ENCODE measurements at regions not wholly inside any gene's neighbourhood (a gene's known extent, or its start where the extent isn't known, plus 50 kb on each side); places are given as distances from the start of the nearest gene placed in this dataset.
"Not testable (repeated sequence)": the region's sequence is repeated elsewhere in the genome, so short reads cannot be mapped to it uniquely, and the experiment has no call there.

DNA sequence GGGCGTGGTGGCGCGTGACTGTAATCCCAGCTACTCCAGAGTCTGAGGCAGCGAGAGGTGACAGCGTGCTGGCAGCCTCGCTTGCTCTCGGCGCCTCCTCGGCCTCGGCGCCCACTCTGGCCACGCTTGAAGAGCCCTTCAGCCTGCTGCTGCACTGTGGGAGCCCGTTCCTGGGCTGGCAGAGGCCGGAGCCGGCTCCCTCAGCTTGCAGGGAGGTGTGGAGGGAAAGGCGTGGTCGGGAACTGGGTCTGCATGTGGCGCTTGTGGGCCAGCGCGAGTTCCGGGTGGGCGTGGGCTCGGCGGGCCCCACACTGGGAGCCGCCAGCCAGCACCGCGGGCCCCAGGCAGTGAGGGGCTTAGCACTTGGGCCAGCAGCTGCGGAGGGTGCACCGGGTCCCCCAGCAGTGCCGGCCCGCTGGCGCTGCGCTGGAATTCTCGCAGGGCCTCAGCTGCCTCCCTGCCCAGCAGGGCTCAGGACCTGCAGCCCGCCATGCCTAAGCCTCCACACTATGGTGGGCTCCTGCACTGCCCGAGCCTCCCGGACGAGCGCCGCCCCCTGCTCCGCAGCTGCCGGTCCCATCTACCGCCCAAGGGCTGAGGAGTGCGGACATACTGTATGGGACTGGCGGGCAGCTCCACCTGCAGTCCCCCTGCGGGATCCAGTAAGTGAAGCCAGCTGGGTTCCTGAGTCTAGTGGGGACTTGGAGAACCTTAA, 1093.3 kb upstream of the CDH8 start:
- no peak for DNase-seq (ENCODE audit: extremely low read depth in 1 of 2, low read depth in 1 of 2)

DNA sequence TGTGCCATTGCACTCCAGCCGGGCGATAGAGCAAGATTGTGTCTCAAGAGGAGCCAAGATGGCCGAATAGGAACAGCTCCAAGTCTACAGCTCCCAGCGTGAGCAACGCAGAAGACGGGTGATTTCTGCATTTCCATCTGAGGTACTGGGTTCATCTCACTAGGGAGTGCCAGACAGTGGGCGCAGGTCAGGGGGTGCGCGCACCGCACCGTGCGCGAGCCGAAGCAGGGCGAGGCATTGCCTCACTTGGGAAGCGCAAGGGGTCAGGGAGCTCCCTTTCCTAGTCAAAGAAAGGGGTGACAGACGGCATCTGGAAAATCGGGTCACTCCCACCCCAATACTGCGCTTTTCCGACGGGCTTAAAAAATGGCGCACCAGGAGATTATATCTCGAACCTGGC, 1083.7 kb upstream of the CDH8 start:
- not testable (repeated sequence) for DNase-seq (ENCODE audit: extremely low read depth in 1 of 2, low read depth in 1 of 2)

DNA sequence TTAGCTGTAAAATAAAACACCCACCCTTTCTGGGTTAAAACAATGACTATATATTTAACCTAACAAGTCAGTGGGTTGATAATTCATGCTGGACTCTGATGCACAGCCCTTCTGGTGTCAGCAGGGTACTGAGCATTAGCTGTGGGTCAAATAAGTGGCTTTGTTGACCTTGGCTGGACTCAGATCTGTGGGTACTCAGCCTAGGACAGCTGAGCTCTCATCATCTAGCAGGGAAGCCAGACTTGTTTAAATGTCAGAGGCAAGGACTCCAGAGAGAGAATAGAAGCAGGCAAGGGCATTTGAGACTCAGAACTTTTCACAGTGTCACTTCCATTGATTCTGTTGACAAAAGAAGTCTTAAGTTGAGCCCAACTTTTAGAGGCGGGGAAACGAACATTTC, 1063.8 kb upstream of the CDH8 start:
- DNase-seq (ENCODE audit: extremely low read depth in 1 of 2, low read depth in 1 of 2) = no peak

DNA sequence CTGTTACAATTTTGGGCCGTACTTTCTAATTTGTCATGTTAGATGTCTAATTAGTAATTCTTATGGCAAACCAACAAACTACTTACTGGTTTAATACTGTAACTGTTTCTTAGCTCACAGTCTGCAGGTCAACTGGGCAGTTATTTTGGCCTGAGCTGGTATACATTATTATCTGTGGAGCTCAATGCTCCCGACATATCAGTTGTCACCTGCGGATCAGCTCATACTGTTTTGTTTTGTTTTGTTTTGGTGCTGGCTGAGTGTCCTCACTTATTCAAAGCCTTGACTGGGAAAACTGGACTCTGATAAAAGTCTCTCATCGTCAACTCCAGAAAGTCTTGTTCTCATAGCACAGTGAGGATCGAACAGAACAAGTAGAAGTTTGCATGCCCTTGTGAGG, 1060.6 kb upstream of the CDH8 start:
- no peak for DNase-seq (ENCODE audit: extremely low read depth in 1 of 2, low read depth in 1 of 2)

DNA sequence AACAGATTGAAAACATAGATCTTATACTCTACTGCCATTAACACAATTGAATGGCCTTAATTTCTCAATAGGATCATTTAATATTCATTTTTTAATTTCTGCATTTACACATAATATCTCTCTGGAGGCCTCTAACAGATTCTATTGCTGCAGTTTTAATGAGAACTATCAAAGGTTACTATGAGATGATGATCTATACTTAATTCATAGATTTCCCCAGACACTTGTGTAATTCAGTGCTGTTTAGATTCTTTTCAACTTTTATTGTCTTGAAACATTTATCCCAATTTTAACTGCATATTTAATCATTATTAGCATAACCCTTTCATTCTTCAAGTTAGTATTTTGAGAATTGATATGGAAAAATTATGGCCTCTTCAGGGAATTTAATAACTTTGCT, 1056.5 kb upstream of the CDH8 start:
- no peak for DNase-seq (ENCODE audit: extremely low read depth in 1 of 2, low read depth in 1 of 2)

DNA sequence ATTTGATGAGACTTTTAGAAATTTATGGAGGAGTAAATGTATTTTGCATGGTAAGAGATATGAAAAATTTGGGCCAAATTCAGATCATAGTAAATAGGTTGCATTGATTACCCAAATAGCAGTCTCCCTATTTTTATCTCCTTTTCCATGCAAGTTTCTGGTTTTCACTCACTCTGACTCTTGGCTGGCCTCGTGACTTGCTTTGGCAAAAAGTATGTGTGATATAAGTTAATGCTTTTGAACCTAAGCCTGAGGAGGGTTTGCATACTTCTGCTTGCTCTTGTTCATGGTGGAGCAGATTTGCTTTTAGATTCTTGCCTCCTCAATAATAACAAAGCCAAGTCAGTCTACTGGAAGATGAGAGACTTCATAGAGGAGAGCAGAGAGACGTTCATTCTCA, 1045.9 kb upstream of the CDH8 start:
- no peak for DNase-seq (ENCODE audit: extremely low read depth in 1 of 2, low read depth in 1 of 2)

DNA sequence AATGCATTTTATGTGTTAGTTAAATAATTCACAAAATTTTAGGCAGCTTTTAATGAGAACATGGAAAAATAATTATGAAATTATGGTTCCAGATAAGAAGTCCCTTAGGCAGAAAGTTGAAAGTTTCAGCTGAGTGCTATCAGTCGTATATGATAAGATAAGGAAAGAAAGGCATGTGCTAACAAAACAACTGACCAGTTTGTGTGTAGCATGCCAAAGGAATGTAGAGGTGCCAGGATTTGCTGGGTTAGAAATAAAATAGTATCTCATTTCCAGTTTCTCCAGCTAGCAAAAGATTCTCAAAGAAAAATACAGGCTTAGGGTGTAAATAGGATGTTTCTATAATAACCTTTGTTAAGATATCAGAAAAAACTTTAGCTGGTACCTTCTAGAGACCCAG, 1044.5 kb upstream of the CDH8 start:
- no peak for DNase-seq (ENCODE audit: extremely low read depth in 1 of 2, low read depth in 1 of 2)

DNA sequence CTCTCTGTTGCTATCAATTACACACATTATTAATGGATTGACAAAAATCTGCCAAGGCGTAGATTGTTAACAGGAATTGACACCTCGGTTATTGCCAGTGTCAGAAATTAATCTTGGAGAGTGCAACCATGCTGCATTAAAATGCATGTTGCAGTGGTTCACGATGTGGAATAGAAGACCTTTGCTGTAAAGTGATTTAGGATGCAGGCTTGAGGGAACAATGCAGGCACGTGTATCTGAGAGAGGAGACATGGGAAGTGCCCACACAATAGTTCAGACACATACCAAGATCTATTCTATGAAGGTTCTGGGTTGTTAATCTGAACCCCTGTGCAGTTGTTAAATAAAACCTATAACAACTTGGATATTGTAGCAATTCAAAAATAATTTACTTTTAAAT, 1032.8 kb upstream of the CDH8 start:
- DNase-seq (ENCODE audit: extremely low read depth in 1 of 2, low read depth in 1 of 2) = no peak

DNA sequence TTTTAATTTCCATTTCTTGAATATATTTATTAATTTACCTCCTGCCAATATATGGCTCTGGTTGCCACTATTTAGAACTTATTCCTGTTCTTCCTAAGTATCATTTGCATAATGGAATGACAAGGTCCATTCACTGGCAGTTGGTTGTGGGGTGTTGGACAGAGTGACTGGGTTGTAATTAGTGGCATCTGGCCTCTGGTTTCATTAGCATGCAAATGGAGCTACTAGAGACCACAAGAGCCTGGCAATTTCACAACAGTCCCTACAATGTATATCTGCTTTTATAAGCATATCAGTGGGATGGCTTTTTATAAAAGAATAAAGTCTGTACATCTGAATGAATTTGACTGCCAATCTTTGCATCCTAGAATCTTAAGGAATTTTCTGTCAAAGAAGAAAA, 1030.9 kb upstream of the CDH8 start:
- no peak for DNase-seq (ENCODE audit: extremely low read depth in 1 of 2, low read depth in 1 of 2)

DNA sequence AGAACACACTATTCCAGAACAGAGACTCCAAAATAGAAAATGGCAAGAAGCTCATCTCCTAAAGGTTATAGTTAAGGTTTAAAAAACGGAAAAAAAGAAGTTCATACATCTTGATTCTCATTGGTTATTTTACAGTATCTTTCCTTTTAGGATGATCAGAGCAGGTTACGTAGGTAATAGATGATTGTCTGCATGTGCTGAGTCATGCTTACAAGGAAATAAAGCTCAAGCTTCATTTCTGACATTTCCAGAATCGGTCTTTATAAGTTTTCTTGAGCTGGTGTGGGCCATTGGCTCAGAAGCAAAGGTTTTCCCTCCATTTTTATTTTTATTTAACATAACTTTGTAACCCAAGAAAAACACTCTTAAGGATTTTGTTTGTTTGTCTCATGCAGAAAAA, 1030.3 kb upstream of the CDH8 start:
- DNase-seq (ENCODE audit: extremely low read depth in 1 of 2, low read depth in 1 of 2) = no peak

DNA sequence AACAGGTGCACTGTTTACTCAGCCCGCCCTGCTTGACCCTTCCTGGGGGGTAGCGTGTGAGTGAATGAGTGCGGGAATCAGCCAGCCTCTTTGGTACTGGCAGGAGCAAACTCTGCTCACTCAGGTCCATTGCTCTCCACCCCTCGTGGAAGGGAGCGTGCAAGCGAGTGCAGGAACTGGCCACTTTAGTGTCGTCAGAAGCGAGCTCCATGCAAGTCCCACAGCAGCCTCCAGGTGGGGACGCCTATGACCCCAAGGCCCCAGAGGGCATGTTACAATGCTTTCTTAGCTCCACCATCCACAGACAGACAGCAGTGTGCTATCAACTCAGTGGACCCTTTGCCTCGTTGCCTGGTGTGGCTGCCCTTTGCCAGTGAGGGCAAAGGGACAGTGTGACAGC, 1025.1 kb upstream of the CDH8 start:
- DNase-seq (ENCODE audit: extremely low read depth in 1 of 2, low read depth in 1 of 2) = no peak

DNA sequence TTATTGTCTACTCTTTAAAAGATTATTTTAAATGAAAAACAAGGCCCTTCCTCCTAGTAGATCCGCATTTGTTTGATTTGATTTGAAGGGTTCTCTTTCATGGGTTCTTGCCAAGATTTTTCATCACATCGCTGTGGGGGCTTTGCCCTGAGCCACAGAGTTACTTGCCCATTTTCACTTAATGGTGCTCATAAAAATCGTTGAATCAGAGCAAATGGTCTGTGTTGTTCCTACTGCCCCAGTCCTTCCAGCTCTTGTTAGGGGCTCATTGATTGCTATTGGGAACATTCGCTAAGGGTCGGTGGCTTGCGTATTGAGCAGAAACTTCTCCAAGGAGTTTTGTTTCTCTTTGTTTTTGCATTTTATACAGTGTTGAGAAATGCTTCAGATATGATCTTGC, 1023.4 kb upstream of the CDH8 start:
- DNase-seq (ENCODE audit: extremely low read depth in 1 of 2, low read depth in 1 of 2) = no peak

DNA sequence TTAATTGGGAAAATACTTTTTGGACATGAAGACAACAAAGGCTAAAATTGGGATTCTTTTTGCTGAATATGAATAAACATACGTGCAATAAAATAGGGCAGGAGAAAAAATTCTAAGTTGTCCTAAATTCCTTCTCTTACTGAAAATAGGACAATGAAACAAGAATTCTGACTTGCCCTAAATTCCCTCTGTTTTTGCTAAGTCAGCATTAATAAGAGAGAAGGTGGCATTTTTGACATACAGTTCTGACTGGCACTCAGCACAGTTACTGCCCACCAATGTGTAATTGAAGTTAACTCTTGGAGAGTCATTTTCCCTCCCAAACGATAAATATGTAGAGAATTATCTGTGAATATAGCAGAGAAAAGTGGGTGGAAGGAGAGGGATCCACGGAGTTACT, 1021.1 kb upstream of the CDH8 start:
- DNase-seq (ENCODE audit: extremely low read depth in 1 of 2, low read depth in 1 of 2) = no peak

DNA sequence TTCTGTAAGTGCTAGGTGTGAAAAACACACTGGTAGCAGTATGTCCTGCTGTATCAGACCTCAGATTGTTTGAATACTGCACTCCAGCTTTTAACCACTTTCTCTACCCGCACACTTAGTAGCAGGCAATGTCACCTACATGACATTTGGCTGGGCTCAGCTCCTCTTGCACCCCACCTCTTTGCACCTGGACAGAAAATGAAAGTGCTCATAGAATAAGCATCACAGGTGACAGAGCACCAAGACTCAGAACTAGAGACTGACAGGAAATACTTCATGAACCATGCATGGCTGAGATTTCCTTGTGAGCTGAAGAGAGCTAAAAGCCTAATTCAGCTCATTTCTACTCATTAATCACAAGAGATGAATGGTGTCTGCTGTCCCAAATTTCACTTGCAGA, 1014.2 kb upstream of the CDH8 start:
- no peak for DNase-seq (ENCODE audit: extremely low read depth in 1 of 2, low read depth in 1 of 2)

DNA sequence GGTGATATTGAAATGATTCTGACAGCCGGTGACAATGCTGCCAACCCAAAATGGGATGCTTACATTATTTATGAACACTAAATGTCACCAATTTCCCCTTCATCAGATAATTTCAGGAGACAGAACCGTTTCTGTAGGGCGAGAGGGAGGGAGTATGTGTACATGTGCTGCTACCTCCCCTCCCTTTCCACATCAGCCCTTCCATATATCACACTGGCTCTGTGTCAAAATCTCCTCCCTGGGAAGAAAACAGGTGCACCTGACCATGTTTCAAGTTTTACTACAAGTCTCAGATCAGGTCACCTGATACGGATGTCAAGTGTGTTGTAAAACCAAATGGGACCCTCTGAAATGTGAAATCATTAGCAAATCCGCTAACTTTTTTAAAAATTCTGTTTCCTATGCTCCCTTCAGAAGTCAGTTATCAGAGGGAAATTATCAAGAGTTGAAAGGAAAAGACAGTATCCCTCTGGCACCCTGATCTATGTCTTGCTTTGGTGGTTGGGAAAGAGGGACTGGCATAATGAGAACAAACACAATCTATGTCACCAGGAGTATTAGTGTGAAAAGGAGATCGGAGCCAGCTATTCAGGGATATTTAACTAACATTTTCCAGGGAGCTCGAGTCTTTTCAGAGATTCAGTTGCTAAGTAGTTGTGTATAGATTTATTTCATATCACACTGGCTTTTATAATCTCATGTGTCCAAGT, 1002.3 kb upstream of the CDH8 start:
- no peak for DNase-seq (ENCODE audit: extremely low read depth in 1 of 2, low read depth in 1 of 2)

DNA sequence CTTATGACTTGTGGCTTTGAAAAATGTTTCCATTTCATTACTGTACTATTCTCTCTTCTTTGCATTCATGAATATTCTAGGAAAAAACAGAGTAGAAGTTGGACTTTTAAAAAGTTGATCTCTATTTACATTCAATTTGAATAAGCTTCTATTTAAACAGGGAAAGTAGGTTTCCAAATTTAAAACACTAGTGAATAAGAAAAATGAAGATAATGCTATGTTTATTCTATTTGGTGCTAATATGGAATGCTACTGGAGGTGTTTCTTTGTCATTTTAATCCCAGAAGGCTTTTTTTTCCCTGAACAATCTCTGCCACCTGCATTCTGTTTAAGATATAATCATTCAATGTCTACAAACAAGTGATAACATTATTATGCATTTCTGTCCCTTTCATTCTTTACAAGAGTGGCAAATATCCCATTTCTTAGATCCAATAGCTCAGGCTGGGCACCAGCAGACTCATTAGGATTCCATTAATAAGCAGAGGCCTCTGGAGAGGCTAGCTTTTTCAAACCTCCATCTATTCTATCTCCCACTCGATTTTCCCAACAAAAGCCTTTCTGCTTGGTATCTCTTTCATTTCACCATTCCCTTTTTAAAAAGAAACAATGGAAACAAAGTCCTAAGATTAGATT, 1001.6 kb upstream of the CDH8 start:
- no peak for DNase-seq (ENCODE audit: extremely low read depth in 1 of 2, low read depth in 1 of 2)

DNA sequence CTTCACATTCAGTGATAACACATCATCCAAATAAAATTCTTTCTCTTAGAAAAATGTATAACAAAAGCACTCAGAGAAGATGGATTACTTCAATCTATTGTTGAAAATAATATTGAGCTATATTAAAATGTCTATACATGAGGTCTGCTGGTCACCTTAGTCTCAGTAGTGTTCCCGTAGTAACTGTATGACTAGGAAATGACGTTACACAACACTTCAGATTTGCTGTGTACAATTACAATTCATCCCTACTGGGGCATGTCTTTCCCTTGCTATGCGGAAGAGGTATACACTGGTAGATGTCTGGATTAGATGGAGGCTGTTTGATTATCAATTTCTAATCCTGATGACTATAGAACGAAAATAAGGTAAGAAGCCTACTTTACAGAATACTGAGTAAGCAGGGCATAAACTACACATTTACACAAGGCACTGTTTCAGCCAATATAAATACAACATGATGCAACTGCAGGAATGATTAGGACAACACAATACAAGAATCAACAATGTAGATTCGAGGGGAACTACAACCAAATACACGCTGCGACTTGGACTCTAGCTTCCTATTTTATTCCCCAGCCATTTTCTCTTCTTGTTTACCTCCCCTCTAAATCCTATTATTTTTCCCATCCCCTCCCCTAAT, 982.5 kb upstream of the CDH8 start:
- no peak for DNase-seq (ENCODE audit: extremely low read depth in 1 of 2, low read depth in 1 of 2)

DNA sequence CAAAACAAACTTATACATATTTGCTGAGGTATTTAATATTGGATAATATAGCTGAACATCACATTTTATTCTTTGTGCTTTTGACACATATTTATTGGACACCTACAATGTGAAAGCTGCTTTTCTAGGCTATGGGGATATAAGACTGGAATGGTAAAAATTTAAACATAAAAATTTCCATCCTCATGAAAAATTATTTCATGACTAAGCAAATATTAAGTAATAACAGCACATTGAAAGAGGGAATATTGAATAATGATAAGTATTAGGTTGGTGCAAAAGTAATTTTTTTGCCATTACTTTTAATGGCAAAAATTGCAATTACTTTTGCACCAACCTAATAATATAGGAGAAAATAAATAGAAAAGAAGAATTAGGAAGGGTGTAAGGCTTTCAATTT, 972.5 kb upstream of the CDH8 start:
- no peak for DNase-seq (ENCODE audit: extremely low read depth in 1 of 2, low read depth in 1 of 2)

DNA sequence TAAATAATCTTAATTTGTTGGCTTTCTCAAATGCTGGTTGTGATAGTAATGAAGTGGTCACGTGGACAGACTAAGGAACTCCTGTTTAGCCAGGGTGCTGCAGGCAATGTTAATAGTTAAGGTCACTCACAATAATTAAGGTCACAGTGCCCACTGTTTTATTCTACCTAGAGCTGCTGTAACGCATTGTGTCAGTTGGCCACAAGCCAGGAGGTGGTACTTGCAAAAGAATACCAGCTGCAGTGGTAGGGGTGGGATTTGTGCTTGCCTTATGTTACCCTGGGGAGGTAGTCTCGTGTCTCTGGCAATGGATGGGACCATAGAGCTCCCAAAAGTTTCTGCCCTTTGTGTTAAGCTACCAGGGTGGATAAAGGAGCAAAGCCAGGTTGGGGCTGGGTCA, 969.1 kb upstream of the CDH8 start:
- DNase-seq (ENCODE audit: extremely low read depth in 1 of 2, low read depth in 1 of 2) = no peak

DNA sequence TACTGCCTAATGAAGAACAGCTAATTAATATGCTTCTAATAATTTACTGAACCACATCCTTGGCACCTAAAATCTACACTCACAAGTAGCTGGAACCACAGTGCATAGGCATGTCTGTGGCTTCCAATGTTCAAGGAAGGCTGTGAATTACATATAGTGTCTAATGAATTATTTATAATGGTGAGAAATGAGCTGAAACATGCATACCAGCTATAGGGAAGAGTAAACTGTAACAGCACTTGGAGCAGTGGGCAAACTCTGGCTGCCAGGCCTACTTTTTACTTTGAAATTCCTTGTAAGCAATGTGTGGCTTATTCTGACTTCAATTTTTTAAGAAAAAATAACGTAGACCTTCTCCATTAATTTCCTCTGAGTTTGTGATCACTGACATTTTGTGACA, 953.2 kb upstream of the CDH8 start:
- no peak for DNase-seq (ENCODE audit: extremely low read depth in 1 of 2, low read depth in 1 of 2)

DNA sequence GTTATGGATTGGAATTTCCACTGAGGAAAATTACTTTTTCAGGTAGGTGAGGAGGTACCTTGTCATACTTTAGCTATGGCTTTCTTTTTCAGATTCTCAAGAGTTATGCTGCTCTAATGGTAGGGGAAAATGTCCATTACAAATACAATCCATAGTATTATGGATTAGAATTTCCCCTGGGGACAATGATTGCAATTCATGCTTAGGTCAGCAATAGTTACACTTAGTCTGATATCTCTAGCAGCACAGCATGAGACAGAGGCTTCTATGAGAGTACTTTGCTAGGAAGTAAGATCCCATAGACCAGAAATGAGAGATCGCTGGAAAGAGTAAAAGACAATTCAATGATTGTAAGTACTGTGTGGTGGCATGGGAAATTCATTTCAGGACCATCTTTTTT, 949.5 kb upstream of the CDH8 start:
- no peak for DNase-seq (ENCODE audit: extremely low read depth in 1 of 2, low read depth in 1 of 2)

DNA sequence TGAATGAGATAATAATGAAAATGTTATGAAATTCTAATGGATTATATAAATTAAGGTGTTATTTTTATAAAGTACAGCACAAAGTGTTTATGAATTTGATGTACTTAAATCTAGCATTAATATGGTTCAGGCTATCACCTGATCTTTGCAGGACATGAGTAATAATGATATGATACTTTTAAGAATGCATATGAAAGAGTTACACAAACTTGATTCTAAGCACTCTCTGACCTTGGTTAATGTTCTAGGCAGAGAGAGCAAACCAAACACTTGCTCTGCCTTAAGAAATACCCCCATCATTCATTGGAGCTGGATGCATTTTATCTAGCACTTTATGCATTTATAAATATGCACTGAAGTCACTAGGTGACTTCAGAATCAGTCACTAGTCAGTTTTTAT, 942.2 kb upstream of the CDH8 start:
- DNase-seq (ENCODE audit: extremely low read depth in 1 of 2, low read depth in 1 of 2) = no peak

Data from stimulated activated CD8-positive, alpha-beta memory T cell treated with anti-CD3 and anti-CD28 coated beads, Interleukin-7, amount 100 ng/mL, for 48 hours (primary cell).